Endothelial cell of hepatic sinusoid (primary cell): ENCODE measurements at regions not wholly inside any gene's neighbourhood (a gene's known extent, or its start where the extent isn't known, plus 50 kb on each side); places are given as distances from the start of the nearest gene placed in this dataset.
"Not testable (repeated sequence)": the region's sequence is repeated elsewhere in the genome, so short reads cannot be mapped to it uniquely, and the experiment has no call there.

Source experiments
- in situ Hi-C: cut with HindIII; loops from 2 replicates; pipeline ENCODE4 v1.10.0; 2017; ENCODE audit warnings: low sequenced_read_pairs

DNA sequence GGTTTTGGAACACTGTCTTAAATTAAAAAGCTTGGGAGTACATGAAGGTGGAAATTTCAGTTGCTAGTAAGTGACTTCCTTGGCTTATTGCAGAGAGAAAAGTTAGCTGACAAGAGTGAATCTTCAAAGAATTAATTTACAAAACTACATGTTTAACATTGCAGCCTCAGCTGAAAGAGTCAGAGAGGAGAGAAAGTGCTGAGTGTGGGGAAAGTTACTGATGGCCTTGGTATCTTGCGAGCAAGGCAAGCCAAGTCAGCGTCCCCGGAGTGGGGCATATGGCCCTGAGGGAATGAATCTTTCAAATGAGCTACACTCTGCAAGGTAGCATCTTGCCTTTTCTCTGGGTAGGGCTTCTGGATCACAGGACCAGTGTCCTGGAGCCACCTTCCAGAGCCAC lies 131.3 kb downstream of the LPIN1 start:
- in situ Hi-C loops = no loop called here

DNA sequence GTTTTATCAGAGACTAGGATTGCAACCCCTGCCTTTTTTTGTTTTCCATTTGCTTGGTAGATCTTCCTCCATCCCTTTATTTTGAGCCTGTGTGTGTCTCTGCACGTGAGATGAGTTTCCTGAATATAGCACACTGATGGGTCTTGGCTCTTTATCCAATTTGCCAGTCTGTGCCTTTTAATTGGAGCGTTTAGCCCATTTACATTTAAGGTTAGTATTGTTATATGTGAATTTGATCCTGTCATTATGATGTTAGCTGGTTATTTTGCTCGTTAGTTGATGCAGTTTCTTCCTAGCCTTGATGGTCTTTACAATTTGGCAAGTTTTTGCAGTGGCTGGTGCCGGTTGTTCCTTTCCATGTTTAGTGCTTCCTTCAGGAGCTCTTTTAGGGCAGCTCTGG lies 138.8 kb downstream of the LPIN1 start:
- in situ Hi-C loops = not testable (repeated sequence)

DNA sequence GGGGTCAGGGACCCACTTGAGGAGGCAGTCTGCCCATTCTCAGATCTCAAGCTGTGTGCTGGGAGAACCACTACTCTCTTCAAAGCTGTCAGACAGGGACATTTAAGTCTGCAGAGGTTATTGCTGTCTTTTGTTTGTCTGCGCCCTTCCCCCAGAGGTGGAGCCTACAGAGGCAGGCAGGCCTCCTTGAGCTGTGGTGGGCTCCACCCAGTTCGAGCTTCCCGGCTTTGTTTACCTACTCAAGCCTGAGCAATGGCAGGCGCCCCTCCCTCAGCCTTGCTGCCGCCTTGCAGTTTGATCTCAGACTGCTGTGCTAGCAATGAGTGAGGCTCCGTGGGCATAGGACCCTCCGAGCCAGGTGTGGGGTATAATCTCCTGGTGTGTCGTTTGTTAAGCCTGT lies 140.5 kb downstream of the LPIN1 start:
- in situ Hi-C loops = not testable (repeated sequence)

DNA sequence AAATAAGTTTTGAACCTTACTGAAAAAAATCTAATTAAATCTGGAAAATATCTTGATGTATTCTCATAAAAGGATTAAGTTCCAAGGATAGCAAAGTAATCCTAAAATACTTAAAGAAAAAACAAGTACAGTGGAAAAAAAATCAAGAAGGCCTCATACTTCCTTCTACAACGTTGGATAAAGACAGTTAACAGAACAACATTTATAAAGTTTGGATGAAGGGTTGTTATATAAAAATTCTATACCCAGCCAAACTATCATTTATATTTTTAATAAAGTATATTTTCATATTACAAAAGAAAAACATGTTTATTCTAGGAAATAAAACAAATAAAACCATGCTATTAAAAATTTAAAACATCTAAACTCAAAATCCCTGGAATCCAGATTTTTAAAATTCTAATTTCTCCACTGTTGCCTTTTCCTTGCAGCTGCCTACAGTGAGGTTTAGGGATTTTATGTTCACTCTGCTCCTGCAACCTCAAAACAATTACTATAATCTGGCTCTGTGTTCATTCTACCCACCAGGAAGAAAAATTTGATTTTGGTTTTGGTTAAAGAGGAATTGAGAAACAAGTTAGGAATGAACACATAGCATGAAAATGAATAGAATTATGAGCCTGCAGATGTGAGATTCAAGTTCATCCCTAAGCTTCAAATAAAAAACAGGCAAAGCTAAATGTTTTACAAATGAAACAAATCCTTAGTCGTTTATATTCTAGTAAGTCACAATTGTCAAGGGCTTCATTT lies 142.8 kb downstream of the LPIN1 start:
- in situ Hi-C loops = no loop called here

DNA sequence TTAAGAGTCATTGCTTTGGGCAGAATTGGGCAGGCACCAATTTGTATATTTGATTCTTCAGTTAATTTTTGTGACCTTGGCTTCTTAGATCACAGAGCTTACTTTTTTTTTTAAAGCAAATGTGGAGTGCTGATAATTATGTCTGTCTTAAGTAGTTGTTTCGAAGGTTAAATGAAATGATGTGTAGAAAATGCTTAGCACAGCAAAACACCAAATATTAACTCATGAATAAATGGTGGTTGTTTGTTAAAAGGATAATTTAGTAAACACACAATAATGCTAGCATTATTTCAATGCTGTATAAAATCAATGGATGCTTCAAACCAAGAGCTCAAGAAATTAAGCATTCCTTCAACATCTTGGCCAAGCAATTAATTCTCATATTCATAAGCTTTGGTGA lies 143.4 kb downstream of the LPIN1 start:
- in situ Hi-C loops = no loop called here

DNA sequence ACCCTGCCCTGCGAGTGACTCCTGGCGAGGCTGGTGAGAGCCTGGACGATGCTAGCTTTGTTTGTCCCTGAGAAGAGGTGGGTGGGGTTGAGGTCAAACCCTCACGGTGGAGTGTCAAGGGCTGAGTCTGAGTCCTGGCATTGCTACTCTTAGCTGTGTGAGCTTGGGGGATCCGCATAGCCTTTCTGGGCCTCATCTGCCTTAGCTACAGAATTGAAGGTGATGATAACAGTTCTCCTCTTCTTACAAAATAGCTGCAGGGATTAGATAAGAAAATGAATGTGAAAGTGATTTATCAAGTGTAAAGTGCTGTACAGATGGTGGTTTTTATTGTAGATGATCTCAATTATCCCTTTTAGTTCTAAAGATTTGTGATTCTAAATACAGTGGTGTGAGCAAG lies 144.6 kb downstream of the LPIN1 start:
- in situ Hi-C loops = no loop called here

DNA sequence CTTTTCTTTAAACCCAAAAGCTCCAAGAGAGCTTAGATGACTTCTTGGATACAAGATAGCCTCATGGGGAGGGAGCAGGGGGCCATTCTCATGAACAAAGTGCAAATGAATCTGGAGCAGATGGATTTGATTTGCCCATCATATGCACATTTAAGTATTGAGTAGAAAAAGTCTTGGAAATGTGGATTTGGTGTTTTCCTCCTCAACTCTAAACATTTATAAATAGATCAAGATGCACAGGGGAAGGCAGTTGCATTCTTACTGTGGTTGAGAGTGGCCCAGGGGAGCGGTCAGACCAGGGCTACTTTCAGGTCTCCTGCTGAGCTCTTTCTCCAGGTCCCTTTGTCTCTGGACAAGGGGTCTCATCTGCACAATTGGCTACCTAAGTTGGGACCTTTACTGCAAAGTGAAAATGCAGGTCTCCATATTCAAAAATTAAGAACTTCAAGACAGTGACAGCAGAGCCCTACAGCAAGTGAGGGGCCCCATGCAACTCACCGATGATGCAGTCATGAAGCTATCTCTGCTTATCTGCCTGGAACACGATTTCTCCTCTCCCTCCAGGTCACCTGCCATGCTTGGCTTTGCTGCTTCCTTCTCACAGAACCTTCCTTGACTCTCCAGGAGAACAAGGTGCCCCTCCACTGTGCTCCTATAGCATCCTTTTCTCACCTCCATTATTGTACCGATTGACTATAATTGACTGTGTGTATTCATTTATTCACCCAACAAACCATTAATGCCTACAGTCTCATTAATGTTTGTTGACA lies 145.4 kb downstream of the LPIN1 start:
- in situ Hi-C loops = no loop called here

DNA sequence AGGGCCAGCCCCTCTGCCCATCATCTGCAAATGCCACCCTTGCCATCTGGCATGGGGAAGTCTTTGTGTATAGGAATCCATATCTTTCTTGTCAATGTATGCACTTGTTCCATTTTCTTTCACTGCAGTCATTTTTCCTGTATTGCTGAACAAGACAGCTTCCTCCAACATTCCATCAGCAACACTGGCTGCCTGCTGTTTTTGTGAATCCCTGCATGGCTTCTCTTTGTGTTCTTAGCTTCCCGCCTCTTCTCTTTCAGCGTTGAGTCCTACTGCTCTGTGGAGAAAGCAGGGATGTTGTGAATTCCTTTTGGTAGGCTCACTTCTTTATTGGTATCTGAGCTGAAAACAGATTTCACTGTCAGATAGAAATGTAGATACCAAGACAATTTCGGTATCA lies 150.0 kb downstream of the LPIN1 start:
- in situ Hi-C loops = no loop called here

DNA sequence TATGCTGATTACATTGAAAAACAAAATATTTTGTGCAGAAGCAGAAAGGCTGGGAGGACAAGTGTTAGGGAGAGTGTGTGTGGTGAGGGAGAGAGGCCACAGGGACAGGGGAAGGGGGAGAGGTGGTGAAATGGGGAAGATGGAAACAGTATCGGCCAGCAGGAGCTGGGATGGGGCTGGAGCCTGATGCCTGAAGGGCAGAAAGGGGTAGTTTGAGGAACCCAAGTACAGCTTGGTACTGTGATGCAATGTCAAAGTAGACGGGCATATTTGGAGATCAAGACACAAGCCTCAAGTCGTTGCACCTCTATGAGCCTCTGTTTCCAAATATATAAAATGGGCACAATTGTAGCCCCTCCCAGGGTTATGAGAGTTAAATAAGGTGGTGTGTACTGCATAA lies 152.1 kb downstream of the LPIN1 start:
- in situ Hi-C loops = no loop called here

DNA sequence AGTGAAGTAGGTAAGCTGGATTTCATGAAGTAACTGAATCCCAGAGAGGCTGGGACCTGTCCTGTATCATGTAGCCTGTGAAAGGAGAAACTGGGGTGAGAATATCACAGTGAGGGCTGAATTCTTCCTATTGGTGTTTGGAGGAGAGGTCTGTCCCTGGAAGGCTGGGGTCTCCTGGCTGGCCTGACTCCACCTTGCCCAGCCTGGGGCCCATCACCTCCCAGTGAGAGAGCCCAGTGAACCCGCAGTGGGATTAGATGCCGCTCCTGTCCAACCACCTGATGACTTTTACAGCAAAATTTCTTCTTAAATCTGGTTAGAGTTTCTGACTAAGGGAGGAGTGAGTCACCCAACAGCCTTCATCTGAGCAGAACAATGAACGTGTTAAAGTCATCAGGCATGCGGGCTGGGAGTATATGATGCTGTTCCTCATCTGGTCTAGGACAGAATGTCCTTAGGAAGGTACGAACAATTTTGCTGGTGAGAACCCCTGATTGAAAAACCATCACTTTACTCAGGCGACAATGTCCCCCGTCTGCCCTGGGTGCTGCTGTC lies 152.9 kb downstream of the LPIN1 start:
- in situ Hi-C loops = no loop called here

DNA sequence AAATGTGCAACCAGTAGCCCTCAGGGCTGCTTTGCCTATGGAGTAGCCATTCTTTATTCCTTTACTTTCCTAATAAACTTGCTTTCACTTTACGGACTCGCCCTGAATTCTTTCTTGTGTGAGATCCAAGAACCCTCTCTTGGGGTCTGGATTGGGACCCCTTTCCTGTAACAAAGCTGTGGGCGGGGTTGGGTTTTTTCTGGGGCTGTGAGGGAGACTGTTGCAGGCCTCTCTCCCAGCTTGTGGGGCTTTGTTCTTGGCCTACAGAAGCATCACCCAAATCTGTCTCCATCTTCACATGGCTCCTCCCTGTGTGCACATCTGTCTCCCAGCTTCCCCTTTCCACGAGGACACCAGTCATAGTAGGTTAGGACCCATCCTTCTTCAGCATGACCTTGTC lies 154.5 kb downstream of the LPIN1 start:
- in situ Hi-C loops = not testable (repeated sequence)

DNA sequence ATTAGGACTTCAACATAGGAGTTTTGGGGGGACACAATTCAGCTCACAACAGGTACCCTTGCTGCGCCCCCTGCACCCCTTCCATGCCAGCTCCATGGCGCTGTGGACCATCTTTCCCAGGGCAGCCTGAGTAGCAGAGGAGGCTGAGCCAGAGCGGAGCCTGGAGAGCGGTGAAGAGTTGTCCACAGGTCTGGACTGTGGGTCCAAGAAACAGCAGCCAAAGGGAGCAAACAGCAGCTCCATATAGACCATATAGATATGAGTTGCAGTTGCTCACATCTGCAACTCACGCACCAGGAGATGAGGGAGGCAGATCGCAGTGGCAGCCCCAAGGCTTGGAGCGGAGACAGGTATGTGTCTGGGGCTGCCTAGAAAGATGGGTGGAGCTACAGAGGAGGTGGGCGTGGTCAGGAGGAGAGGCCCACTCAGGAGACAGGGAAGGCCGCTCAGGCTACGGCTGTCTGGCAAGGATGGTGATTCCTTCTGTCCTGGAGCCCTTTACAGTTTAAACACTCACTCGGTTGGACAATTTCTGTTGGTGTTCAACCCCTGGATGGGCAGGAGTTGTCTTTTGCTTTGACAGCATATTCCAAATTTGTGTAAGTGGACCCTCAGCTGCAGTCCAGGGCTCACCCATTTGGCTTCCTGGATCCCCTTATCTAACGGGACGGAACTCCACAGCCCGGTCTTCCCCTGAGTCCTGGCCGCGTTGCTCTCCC lies 155.1 kb downstream of the LPIN1 start:
- in situ Hi-C loops = no loop called here

DNA sequence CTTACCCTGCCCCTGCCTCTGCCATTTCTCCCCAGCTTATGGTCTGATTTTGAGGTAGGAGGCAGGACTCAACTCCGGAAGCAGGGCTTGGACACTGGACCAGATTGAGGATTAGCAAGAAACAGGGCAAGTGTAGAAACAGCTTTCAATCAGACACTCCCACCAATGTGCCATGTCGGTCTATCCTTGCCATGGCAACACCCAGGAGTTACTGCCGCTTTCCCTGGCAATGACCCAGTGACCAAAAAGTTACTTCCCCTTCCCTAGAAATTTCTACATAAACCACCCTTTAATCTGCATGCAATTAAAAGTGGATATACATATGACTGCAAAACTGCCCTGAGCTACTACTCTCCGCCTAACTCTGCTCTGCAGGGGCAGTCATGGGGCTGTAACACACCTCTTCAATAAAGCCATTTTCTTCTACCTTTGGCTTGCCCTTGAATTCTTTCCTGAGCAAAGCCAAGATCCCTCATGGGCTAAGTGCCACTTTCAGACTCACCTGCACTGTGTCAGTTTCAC lies 156.7 kb downstream of the LPIN1 start:
- in situ Hi-C loops = no loop called here

DNA sequence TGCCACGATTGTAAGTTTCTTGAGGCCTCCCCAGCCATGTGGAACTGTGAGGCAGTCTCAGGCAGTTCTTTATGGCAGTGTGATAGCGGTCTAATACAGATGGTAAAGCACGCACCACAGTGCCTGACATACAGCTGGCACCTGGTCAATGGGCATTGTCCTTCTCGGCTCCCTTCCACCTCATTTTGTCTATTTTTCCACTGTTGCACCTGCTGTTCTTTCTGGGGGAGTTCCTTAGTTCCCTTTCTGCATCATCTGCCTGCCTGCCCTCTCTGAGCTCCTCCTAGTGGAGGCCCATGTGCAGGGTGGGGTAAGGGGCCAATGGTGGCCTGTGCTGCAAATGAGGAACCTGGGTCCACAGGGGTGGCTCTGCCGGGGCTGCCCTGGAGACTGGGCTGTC lies 157.6 kb downstream of the LPIN1 start:
- in situ Hi-C loops = no loop called here

DNA sequence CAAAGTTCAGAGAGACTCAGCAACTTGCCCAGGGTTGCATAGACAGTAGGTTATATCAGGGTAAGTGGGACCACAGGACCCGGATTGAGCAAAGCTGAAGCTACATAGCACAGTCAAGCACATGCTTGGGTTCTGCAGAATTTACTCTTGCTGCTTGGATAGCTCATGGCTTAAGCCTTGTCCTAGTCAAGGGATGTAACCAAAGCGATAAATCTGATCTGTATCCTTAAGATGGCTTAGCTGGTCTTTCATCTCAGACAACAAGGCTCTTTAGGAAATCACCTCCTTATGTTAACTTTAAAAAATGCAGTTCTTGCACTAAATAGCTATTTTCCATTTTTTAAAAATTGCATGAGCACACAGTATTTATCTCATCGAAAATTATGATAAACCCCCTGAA lies 158.5 kb downstream of the LPIN1 start:
- in situ Hi-C loops = no loop called here

DNA sequence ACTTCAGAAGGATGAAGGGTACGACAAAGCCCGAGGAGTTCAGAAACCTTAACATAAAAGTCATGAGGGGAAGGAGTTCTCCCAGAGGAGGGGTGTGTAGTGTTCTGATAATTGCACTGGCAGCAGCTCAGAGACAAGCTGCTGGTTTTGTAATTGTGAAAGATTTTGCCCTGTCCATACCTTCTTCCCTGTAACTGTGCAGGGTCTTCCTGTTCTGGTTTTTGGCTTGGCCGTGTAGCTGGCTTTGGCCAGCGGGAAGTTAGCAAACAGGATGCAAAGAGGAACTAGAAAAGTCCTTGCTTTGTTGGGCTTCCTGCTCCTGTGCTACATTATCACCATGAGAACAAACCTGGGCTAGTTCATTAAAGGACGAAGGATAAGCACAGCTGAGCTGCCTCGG lies 160.8 kb downstream of the LPIN1 start:
- in situ Hi-C loops = no loop called here

DNA sequence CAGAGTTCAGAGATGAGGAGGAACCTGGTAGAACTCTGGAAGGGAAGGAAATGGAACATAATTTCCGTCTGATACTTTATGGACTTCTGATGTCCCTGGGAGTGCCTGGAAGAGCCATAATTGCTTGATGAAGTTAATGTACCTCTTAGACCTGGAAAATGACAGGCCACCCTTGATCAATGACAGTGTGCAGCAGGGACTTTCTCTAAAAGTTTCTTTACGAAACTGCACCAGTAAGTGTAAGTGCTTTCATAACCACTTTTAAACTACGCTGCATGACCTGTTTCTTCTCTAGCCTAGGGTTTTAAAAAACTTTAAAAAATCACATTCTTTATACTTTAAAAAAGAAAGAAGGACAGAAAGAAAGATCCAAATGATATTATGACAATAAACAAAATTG lies 164.5 kb downstream of the LPIN1 start:
- in situ Hi-C loops = no loop called here

DNA sequence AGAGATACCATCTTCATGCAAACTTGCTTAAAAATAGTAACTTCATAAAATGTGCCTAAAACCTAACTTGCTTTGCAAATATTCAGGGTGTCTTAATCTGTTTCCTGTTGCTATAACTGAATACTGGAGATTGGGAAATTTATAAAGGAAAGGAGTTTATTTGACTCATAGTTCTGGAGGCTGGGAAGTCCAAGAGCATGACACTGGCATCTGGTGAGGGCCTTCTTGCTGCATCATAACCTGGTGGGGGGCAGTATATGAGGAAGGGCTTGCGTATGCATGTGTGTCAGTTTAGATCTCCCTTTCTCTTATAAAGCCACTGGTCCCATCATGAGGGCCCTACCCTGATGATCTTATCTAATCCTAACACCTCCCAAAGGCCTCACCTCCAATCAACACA lies 166.5 kb downstream of the LPIN1 start:
- in situ Hi-C loops = no loop called here

DNA sequence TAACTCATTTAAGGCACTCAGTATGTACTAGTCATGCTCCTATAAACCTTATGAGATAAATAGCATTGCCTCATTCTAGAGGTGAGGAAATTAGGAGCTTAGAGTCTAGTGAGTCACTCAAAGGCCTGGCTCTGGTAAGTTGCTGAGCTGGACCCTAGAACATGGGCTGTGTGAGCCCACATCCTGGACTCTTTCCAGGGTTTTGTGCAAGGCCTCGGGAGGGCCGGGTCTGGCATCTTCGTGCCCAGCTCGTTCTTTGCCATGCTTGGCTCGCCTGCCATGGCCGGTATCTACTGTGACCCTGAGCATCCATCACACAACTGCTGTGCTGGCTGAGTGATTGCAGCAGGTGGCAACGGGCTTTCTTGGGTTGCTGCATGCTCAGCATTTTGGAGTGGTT lies 168.0 kb downstream of the LPIN1 start:
- in situ Hi-C loops = no loop called here

DNA sequence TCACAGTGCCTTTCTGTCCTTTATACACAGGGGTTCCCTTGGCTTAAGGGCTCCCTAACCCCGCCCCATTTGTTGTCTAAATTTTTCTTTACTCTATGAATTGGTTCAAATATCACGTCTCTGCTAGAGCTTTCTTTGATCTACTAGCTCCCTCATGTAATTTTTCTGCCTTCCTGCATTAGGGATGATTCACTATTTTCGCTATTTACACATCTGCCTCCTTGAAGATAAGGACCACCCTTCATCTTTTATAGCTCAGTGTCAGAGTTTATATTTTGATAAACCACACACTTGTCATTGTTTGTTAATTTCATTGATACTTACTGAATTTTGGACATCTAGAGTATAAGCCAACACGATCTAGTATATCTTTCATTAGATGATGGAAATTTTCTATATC lies 169.2 kb downstream of the LPIN1 start:
- in situ Hi-C loops = no loop called here

DNA sequence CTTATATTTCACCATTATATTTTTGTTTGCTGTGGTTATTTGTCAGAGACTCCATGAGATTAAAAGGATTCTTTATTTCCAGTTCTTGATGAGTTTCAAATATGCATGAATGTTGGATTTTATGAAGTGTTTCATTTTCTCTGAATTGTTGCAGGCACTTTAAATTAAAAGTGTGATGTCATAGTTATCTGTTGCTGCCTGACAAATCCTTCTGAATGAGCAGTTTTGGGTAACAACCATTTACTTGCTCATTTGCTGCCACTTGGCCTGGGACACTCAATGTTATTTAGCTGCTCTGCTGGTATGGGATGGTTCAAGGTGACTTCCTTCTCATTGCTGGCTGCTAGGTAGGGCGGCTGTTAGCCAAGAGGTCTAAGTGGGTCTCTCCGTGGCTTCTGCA lies 173.5 kb downstream of the LPIN1 start:
- in situ Hi-C loops = no loop called here
